SU-DHL-6 (cell line): ENCODE measurements at regions not wholly inside any gene's neighbourhood (a gene's known extent, or its start where the extent isn't known, plus 50 kb on each side); places are given as distances from the start of the nearest gene placed in this dataset.

Source experiments
- CTCF ChIP-seq: fragments of 200-600 bp; sonication (generic); IDR thresholded peaks from one replicate; pipeline ENCODE4 v1.5.1; 2017; ENCODE audit warnings: antibody characterized with exemption, mild to moderate bottlenecking, low read length, moderate library complexity; ENCODE audit not compliant: insufficient read depth, poor library complexity, severe bottlenecking
- EZH2phosphoT487 ChIP-seq: fragments of 200-600 bp; sonication (generic), shearing (Covaris generic); conservative IDR thresholded peaks from 2 replicates; pipeline ENCODE4 v1.6.1; 2018; ENCODE audit warnings: mild to moderate bottlenecking, antibody characterized with exemption, low read length, moderate library complexity, mixed read lengths

GRCh38 chrX:20531667-20532066 is 265.0 kb upstream of the RPS6KA3 start:
- TF ChIP-seq CTCF (no peak), EZH2phosphoT487 (no peak)
